NCI-H526 treated with DMSO at 0.1 percent for 48 hours (cell line): ENCODE measurements at regions not wholly inside any gene's neighbourhood (a gene's known extent, or its start where the extent isn't known, plus 50 kb on each side); places are given as distances from the start of the nearest gene placed in this dataset.
"Not testable (repeated sequence)": the region's sequence is repeated elsewhere in the genome, so short reads cannot be mapped to it uniquely, and the experiment has no call there.

ENCODE experiments used
- DNase-seq: peaks from one replicate; lab custom pipeline; 2025; lab: John Stamatoyannopoulos, UW

DNA sequence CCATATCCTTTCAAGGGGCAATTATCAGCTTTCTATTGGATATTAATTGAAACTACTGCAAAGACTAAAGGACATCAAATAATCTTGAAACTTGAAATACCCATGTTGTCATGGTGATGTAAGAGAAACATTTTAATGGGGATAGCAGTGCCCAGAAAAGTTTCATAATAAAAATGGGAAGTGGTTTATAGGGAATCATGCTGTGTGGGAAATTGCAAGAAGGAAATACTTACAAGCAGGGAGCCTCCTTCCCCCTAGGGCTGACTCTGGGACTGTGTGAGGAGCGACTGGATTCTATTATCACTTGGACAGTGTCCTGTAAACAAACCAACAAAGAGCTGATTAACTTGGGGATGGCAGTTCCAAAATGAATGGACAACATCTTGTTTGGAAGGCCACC is 1393.1 kb upstream of the GOT2 start:
- no peak for DNase-seq

DNA sequence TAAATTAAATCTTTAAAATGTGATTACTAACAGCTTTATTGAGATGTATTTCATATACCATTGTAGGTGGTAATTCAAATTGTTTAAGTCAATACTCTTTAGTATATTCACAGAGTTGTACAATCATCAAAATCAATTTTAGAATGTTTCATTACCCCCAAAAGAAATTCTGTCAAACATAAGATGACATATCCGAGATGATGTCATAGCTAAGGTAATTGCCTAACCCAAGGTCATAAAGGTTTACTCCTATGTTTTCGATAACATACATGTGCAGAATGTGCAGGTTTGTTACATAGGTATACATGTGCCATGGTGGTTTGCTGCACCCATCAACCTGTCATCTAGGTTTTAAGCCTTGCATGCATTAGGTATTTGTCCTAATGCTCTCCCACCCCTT is 1392.0 kb upstream of the GOT2 start:
- not testable (repeated sequence) for DNase-seq

DNA sequence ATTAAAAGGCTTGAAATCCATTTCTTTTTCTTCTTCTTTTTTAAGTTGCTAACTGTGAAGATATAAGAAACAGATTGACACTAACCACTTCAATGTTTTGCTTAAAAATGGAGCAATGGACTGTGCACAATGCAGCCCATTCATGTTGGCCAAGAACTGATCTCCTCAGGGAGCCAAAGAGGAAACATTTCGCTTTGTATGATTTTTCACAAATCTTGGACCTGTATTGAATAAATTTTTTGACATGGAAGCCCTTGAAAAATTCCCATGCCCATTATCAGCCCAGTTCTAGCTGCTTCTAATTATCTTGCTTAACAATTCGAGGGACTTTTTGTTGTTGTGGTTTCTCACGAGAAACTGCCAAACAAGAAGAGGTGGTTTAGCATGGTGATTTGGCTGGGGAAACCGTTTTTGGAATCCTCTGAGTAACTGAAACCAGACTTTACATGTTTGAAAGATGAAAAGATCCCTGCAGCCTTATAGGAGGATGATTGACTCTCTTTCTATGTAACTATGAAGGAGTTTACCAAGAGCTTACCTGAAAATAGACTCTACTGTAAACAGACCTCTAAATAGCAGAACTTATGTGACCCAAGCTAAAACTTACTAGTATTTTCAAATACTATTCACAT is 1389.4 kb upstream of the GOT2 start:
- no peak for DNase-seq

DNA sequence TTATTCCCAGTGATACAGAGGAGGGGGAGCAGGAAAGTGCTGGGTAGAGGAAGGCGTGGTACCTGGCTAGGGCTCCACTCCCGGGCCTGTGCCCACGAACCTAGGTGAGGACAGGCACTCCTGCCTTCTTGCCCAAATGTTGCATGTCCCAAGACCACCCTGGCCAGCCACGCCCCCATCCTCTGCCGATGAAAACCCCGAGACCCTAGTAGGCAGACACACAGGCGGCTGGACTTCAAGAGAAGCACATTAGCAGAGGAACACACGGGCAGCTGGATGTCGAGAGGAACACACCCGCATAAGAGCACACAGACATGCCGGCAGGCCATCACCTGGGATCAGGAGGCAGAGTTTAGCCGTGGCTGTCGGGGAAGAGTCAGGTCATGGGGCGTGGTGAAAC is 1386.5 kb upstream of the GOT2 start:
- no peak for DNase-seq

DNA sequence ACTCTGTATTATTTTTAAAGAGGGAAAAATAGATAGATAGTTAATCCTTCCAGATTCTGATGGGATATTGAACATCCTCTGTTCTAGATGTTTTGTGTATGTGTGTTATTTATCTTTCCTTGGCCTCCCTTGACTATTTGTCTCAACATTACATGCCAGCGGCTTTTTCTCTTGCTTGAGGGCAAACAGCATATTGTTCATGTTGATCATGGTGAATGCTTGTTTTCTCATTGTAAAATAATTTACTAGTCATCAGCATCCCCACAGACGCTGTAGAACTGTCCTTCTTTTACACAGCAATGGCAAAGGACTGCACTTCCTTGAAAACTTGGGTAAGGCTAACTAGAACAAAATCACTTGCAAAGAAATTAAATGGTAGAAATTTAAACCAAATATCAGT is 1376.4 kb upstream of the GOT2 start:
- no peak for DNase-seq

DNA sequence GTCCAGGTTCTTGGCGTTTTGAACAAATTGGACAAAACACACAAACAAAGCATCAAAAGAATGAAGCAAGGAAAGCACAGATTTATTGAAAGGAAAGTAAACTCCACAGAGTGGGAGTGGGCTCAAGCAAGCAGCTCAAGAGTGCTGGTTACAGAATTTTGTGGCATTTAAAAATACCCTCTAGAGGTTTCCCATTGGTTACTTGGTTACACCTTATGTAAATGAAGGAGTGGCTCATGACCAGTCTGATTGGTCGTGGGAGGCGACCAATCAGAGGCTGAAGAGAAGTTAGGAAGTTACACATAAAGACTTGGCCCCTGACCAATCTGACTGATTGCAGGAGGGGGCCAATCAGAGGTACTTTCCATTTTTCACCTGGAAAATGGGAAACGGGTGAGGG is 1373.8 kb upstream of the GOT2 start:
- DNase-seq = no peak

DNA sequence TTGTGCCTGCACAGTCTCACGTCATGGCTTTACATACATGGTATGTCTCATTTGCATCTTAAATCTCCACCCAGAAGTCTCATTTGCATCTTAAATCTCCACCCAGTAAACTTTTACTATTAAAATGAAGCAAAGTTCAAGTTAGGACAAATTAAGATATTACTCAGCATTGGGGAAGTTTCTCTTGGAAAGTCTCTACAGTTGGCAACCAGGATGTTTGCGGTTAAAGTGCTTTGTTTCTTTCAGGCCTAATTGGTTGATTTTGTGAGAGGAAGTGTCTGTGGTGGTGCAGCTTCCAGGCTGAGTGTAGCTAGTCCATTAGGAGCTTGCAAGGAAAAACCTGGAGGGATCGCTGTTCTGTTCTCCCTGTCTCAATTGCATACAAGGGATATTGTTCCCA is 1373.3 kb upstream of the GOT2 start:
- DNase-seq = no peak

DNA sequence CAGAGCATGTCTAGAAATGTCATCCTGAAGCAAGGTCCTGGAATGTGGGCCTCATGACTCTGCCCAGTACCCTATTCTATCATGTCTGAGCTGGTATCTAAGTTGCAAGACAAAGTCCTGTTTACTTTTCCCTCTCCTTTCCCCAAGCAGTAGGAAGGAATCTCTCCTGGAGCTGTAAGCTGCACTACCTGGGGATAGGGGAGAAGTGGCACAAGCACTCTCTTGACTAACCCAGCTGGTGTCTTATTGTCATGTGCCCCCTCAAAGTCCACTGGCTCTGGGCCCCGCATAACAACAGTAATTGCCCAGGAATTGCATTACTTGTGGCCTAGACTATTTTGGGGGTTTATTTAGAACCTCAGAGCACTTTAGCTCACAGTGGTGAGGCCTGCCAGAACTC is 1366.3 kb upstream of the GOT2 start:
- DNase-seq = no peak

DNA sequence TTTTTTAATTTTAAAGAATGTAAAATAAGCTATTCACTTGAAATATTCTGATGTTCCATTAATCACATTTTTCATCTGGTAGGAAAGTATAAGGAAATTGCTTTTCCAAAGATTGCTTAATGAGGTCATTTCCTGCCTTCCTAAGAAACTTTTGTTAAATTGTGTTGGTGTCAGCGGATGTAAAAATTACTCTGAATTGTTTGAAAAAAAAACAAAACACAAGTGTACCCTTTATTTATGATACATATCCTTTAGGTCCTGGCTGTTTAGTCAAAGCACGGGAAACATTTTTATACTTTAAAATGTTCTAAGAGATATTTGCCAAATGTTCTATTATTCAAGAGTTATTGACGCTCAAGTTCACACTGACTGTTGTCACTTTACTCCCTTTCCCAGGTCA is 1357.4 kb upstream of the GOT2 start:
- DNase-seq = no peak

DNA sequence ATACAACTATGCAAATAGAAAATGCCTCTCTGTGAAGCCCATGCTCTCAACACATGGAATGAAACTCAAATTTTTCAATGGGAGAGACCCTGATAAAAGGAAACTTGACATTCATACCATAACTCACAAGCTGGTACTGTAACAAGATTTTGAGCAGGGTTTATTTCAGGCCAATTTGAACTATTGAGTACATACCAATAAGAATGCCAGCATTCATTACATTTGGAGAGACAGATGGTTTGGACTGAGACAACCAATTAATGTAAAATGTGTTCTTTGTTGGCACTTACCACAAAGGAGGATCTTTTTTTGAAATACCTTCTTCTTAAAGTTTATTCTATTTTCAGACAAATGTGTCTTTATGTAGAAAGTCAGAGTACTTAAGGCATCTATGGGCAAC is 1357.0 kb upstream of the GOT2 start:
- no peak for DNase-seq

DNA sequence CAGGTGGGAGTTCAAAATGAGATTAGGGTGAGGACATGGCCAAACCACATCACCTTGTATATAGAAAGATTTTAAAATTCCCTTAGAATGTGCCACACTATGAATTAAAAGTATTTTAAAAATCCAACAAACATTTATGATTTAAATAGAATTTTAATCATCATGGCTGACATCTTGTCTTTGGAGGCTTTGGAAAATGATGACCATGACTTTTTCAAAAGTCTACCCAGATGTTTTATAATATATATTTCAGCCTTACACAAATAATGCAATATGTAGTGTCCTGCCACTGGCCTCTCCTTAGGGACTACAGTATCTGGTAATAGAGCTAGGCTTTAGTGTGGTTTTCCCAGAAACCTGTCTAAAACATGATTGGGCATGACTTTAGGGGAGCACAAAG is 1353.4 kb upstream of the GOT2 start:
- DNase-seq = no peak

DNA sequence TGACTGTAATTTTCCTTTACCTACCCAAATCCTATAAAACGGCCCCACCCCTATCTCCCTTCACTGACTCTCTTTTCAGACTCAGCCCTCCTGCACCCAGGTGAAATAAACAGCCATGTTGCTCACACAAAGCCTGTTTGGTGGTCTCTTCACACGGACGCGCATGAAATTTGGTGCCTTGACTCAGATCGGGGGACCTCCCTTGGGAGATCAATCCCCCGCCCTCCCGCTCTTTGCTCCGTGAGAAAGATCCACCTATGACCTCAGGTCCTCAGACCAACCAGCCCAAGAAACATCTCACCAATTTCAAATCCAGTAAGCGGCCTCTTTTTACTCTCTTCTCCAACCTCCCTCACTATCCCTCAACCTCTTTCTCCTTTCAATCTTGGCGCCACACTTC is 1344.7 kb upstream of the GOT2 start:
- not testable (repeated sequence) for DNase-seq

DNA sequence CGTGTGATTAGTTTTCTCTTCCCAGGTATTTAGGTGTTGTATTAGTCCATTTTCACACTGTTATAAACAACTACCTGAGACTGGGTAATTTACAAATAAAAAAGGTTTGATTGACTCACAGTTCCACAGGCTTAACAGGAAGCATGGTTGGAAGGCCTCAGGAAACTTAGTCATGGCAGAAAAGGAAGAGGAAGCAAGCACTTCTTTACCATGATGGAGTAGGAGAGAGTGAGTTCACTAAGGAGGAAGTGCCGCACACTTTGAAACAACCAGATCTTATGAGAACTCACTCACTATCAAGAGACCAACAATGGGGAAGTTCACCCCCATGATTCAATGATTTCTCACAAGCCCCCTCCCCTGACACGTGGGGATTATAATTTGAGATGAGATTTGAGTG is 1343.7 kb upstream of the GOT2 start:
- DNase-seq = no peak

DNA sequence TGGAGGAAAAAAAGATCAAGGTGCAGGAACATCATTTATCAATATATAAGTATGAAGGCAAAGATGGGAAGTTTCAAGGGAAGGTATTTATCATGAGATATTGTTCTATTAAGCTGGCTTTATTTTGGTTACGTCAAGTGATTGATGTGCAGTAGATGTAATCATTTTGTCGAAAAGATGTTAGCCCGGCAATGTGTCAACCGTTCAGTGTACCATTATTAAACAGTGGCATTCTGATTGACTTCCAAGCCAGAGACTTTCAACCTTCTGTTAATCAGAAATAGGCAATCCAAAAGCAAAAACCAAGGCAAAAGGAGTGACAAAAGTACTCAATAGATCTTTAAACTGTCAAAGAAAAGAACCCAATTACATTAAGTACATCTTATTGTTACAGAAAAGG is 1340.3 kb upstream of the GOT2 start:
- no peak for DNase-seq

DNA sequence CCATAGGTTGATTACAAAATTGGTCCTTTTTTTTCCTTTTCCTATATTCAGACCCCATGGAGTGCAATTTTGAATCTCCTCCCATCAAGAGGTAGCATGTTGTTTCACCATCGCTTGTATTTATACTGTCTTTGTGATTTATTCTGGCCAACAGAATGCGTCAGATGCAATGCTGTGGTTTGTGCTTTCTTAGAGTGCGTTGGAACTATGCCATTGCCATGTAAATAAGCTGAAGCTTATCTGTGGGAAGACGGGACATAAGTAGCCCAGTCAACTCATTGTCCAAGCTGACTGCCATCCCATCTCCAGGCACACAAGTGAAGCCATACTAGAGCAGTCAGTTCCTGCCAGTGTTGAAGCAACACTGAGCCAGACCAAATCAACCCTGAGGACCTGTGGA is 1339.3 kb upstream of the GOT2 start:
- DNase-seq = no peak

DNA sequence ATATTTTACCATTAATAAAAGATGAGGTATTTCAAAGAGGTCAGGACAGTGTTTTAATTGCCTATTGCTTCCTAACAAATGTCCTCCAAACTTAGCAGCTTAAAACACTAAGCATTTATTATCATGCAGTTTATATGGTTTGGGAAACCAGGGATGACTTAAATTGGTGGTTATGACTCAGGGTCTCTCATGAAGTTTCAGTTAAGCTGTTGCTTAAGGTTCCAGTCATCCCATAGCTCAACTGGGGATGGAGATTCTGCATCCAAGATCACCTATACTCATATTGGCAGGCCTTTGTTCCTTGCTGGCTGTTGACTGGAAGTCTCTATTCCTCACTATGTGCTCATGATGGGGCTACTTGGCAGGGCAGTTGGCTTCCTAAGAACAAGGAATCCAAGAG is 1329.9 kb upstream of the GOT2 start:
- no peak for DNase-seq

DNA sequence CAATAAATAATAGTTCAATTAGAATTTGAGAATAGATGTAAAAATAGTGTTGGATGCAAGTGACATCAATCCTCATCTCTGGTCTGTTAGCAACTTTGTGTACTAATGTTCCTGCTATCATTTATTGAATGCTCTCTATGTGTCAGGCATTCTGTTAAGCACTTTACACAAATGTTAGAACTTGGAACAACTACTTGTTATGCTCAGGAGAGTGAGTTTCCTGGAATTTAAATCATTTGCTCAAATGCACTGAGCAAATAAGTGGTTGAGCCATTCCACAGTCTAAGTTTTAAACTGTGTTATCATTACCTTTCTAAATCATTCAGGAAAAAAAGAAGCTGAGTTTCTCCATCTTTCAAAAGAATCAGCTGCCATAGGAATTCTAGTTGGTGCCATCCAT is 1327.3 kb upstream of the GOT2 start:
- no peak for DNase-seq

DNA sequence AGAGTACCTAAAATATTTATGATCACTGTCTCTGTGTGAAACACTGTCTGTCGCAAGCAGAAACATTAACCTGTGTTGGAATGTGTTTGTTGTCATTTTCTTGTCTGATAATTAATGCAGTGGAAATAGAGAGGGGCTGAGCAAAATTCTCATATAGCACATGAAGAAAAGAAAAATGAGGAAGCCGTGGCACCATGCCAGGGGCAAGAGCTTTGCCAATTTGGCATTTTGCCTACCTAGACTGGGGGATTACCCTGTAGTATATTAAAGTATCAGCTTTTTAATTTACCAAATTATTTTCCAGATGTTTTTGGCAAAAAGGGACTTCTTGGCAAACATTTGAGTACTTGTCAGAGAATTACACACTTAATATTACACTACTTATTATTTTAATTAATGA is 1326.6 kb upstream of the GOT2 start:
- no peak for DNase-seq

DNA sequence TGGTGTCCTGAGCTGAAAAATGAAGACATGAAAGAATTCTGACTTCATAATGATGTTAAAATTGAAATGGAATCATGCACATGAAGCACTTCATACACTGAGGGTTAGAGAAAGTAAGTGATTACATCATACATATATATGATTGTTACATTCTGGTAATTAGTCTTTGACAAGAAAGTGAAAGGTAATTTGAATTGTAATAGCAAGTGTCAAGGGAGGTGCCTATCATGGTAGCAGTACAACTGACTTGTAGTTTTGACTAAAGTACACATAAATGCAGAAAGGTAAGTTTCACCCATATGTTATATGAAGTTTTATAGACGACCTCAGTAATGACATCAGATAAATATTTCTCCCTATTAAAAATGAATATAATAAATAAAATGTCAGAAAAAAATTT is 1325.0 kb upstream of the GOT2 start:
- no peak for DNase-seq

DNA sequence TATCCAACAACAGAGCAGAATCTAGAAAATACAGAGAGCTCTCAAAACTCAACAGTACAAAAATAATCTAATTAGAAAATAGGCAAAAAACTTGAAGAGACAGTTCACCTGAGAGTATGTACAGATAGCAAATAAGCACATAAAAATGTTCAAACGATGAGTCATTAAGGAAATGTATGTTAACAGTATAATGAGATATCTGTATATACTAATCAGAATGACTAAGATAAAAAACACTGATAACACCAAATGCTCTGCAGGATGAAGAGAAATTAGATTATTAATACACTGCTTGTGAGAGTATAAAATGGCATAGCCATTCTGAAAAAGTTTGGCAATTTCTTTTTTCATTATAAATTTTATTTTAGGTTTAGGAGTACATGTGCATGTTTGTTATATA is 1307.6 kb upstream of the GOT2 start:
- DNase-seq = no peak

DNA sequence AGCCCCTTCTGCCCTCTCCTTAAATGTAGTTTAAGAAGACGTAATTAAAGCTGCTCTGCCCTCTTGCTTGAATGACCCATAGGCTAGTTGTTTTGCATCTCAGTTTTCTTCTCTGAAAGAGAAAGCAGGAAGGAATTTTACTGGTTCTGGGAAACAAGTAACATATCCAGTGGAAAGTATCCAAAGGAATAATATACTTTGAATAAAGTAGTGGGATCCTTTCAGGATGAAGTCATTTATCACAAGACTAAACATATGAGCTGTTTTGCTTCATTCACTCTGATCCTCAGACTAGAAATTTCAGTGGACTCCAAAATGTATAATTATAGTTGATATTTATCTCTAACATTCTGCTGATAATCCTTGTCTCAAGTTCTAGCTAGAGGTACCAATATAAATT is 1297.6 kb upstream of the GOT2 start:
- DNase-seq = no peak

DNA sequence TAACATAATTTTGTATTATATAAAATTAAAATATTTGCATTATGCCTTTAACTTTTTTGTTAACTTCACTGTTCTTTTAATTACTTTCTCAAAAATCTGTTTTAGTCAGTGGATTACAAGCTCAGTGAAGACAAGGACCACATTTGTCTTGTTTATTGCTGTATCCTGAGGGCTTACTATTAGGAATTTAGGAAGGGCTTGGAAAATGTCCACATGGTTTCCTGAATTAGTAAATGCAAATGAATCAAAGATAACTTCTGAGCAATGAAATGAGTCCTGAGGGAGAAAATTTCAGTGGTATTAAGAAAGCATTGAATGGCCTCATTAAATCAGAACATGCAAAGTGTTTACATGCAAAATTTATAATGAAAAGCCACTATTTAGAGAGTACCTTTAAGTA is 1293.2 kb upstream of the GOT2 start:
- no peak for DNase-seq

DNA sequence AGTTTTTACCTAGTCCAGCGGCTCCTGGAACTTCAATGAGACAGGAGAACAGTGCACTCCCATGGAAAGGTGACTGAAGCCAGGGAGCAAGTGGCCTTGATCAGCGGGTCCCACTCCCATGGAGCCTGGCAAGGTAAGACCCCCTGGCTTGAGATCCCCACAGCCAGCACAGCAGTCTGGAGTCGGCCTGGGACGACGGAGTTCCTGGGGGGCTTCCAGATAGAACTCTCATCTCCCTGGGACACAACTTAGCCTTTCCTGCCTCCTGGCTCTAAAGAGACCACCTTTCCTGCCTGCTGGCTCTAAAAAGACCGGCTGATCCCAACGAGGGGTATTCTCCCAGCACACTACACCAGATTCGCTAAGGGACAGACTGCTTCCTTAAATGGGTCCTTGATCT is 1279.0 kb upstream of the GOT2 start:
- DNase-seq = no peak

DNA sequence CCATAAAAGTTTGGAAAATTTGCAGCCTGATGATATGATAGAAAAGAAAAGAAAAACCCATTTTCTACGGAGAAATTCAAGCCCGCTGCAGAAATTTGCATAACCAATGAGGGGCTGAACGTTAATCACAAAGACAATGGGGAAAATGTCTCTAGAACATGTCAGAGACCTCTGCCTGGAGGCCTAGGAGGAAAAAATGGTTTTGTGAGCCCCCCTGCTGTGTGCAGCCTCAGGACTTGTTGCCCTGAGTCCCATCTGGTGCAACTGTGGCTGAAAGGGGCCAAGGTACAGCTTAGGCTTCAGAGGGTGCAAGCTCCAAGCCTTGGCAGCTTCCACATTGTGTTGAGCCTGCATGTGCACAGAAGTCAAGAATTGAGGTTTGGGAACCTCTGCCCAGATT is 1267.4 kb upstream of the GOT2 start:
- no peak for DNase-seq

DNA sequence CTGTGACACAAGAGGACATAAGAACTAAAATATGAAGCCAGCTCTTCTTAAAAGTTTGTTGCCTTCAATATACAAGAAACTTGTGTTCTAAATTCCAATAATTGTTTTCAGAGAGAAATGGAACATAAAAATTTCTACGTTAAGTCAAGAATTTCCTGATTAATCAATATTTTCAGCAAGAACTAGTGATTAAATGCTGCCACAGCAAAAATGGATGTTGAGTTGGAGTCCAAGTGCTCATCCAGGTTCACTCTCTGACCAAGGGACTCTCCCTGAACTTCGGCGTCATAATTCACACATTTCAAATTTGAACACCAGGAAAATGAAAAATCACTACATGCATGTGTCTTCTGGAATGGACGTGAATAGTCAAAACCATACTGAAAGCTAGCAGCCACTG is 1263.6 kb upstream of the GOT2 start:
- DNase-seq = no peak
